SU-DHL-6 (cell line): ENCODE measurements at regions not wholly inside any gene's neighbourhood (a gene's known extent, or its start where the extent isn't known, plus 50 kb on each side); places are given as distances from the start of the nearest gene placed in this dataset.

Source experiments
- H2AFZ ChIP-seq: fragments of 200-600 bp; sonication (generic); 2 replicates; pipeline ENCODE4 v1.6.1; 2014; ENCODE audit warnings: low read depth, mild to moderate bottlenecking, moderate library complexity, mixed read lengths, antibody characterized with exemption, low read length; ENCODE audit not compliant: severe bottlenecking
- H3F3A ChIP-seq: fragments of 200-600 bp; shearing (Covaris generic); 2 replicates; pipeline ENCODE4 v1.6.0; 2016; ENCODE audit warnings: antibody characterized with exemption, mild to moderate bottlenecking; ENCODE audit not compliant: insufficient read depth
- H3K27ac ChIP-seq: fragments of 200-600 bp; sonication (generic); 2 replicates; pipeline ENCODE4 v1.5.1; 2016; ENCODE audit warnings: low read depth, mild to moderate bottlenecking, low read length, moderate library complexity, mixed read lengths
- H3K27me3 ChIP-seq: fragments of 200-600 bp; sonication (generic), shearing (Covaris generic); 2 replicates; pipeline ENCODE4 v1.6.0; 2014; ENCODE audit warnings: mild to moderate bottlenecking, low read length
- H3K36me3 ChIP-seq: fragments of 200-600 bp; sonication (generic); 2 replicates; pipeline ENCODE4 v1.6.1; 2014; ENCODE audit warnings: mild to moderate bottlenecking, low read length, mixed read lengths
- H3K4me2 ChIP-seq: fragments of 300-600, 200-600 bp; shearing (Covaris generic), sonication (generic); 2 replicates; pipeline ENCODE4 v1.6.0; 2014; ENCODE audit warnings: low read length, low read depth, mild to moderate bottlenecking; ENCODE audit not compliant: poor library complexity, severe bottlenecking
- H3K4me3 ChIP-seq: fragments of 200-600 bp; sonication (generic); 2 replicates; pipeline ENCODE4 v1.5.1; 2014; ENCODE audit warnings: antibody characterized with exemption, low read length, mild to moderate bottlenecking, mixed read lengths; ENCODE audit not compliant: insufficient read depth, poor library complexity, severe bottlenecking
- H3K79me2 ChIP-seq: fragments of 200-600 bp; sonication (generic); 2 replicates; pipeline ENCODE4 v1.6.1; 2014; ENCODE audit warnings: mild to moderate bottlenecking, low read length, moderate library complexity; ENCODE audit not compliant: insufficient read depth
- H3K9ac ChIP-seq: fragments of 200-600 bp; sonication (generic); 2 replicates; pipeline ENCODE4 v1.7.0; 2014; ENCODE audit warnings: mild to moderate bottlenecking, low read length
- H3K9me2 ChIP-seq: fragments of 200-600 bp; sonication (generic); replicated peaks from 2 replicates; pipeline ENCODE4 v1.6.1; 2014; ENCODE audit warnings: low read length; ENCODE audit not compliant: insufficient read depth
- H3K9me3 ChIP-seq: fragments of 200-600 bp; sonication (generic); 2 replicates; pipeline ENCODE4 v1.6.1; 2014; ENCODE audit warnings: low read length, mixed read lengths; ENCODE audit not compliant: insufficient read depth
- H4K20me1 ChIP-seq: fragments of 200-600 bp; sonication (generic); 2 replicates; pipeline ENCODE4 v1.6.1; 2014; ENCODE audit warnings: low read depth, mild to moderate bottlenecking, antibody characterized with exemption, low read length, moderate library complexity, mixed read lengths
- CTCF ChIP-seq: fragments of 200-600 bp; sonication (generic); IDR thresholded peaks from one replicate; pipeline ENCODE4 v1.5.1; 2017; ENCODE audit warnings: antibody characterized with exemption, mild to moderate bottlenecking, low read length, moderate library complexity; ENCODE audit not compliant: insufficient read depth, poor library complexity, severe bottlenecking
- EZH2phosphoT487 ChIP-seq: fragments of 200-600 bp; sonication (generic), shearing (Covaris generic); conservative IDR thresholded peaks from 2 replicates; pipeline ENCODE4 v1.6.1; 2018; ENCODE audit warnings: mild to moderate bottlenecking, antibody characterized with exemption, low read length, moderate library complexity, mixed read lengths

DNA sequence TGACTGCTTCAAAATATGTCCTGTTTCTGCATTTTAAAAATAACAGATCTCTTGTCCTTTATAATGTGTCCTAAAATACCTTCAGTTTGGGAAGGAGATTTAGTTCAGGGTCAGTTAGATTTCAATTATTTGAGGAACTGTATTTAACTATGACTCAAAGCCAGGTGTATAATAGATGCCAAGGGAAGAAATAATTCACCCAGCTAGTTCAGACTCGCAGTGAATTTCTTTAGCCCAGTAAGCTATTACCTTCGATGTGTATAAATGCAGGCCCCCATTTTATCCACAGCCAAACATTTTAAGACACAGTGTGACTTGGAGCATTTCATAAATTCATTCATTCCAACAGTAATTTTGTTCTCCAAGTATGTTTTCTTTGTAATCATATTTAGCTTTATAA is 458.0 kb downstream of the ZNF385D start:
- Histone ChIP-seq H4K20me1 (no peaks in the 10 kb centered on the region), H3K27ac (no peak overlapping the region), H3K4me2 (no peak overlapping the region), H3K79me2 (no peaks in the 10 kb centered on the region), H3K36me3 (no peaks in the 10 kb centered on the region), H3K9me3 (no peaks in the 10 kb centered on the region), H3F3A (no peaks in the 10 kb centered on the region), H3K4me3 (no peak overlapping the region), H2AFZ (no peak overlapping the region), H3K9me2 (no peaks in the 10 kb centered on the region), H3K9ac (no peak overlapping the region), H3K27me3 (no peaks in the 10 kb centered on the region)
- TF ChIP-seq CTCF: no peak

DNA sequence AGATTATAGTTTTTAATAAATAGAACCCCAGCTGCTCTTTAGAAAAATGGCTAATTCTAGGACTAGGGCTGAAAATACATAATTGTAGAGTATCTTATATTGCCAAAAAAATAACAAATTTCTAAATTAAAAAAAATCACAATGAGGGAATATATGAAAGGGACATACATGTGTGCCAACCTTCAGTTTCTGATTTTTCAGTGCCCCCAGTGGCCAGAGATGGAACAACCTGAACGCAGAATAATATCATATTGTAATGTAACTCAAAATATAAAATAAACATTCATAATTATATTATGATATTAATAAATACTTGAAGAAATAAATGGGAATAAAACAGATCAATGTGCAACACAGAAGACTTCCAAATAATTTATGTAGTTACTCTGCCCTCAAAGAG is 460.5 kb downstream of the ZNF385D start:
- Histone ChIP-seq H3K36me3 (no peaks in the 10 kb centered on the region), H2AFZ (no peak overlapping the region), H3K9ac (no peak overlapping the region), H3K9me3 (no peaks in the 10 kb centered on the region), H3K79me2 (no peaks in the 10 kb centered on the region), H4K20me1 (no peaks in the 10 kb centered on the region), H3K4me3 (no peak overlapping the region), H3F3A (no peaks in the 10 kb centered on the region), H3K9me2 (no peaks in the 10 kb centered on the region), H3K4me2 (no peak overlapping the region), H3K27me3 (no peaks in the 10 kb centered on the region), H3K27ac (no peak overlapping the region)
- TF ChIP-seq CTCF: peak; percentile 35
- TF ChIP-seq EZH2phosphoT487: no peak

GRCh38 chr3:21274079-21274571 is 476.9 kb downstream of the ZNF385D start:
- Histone ChIP-seq H3K27ac (no peak overlapping the region), H3K4me2 (no peak overlapping the region), H3K9me3 (no peaks in the 10 kb centered on the region), H3F3A (no peaks in the 10 kb centered on the region), H2AFZ (no peak overlapping the region), H3K9me2 (no peaks in the 10 kb centered on the region), H3K36me3 (no peaks in the 10 kb centered on the region), H3K9ac (no peak overlapping the region), H3K27me3 (no peaks in the 10 kb centered on the region), H4K20me1 (no peaks in the 10 kb centered on the region), H3K79me2 (no peaks in the 10 kb centered on the region), H3K4me3 (no peak overlapping the region)
- TF ChIP-seq CTCF (no peak), EZH2phosphoT487 (no peak)
